Activated T-cell treated with anti-CD3 and anti-CD28 coated beads for 4 hours (primary cell): ENCODE measurements at regions not wholly inside any gene's neighbourhood (a gene's known extent, or its start where the extent isn't known, plus 50 kb on each side); places are given as distances from the start of the nearest gene placed in this dataset.
"Not testable (repeated sequence)": the region's sequence is repeated elsewhere in the genome, so short reads cannot be mapped to it uniquely, and the experiment has no call there.

Experiments
- DNase-seq: peaks from one replicate; pipeline ENCODE4 v3.0.0-alpha.2; 2020

DNA sequence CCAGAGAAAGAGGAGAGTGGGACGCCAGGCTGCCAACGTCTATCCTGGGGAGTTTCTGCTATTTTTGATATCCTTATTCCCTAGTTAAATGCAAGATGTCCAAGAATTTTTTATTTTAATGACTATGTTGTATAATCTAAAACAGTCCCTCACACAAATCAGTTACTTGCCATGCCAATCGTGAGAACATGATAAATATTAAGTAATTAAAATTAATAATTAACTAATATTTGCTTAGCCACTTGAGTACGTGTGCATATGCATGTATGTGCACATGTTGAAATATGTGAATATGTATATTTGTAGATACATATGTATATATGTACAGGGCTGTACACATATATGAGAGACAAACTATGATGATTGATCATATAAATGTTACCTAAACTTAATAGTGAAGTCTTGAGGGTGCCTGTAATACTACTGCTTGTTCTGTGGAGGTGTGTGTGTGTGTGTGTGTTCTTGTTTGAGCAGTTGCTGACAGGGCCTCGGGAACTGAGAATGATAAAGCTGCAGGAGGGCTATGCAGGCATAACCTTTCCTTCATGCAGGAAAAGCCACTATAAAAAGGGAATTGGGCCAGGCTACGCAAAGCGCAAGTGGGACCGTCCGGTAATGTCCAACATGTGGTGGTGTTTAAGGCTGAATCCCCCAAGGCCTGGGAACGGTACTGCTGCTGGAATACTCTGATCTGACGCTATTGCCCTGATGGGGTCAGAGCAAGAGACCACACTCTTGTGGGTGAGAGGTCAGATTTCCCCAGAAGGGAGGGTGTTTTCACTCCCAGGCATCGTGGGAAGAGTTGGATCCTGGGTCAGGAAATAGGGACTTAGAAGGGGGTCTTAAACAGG is 148.3 kb upstream of the TBX18 start:
- DNase-seq, result no peak

DNA sequence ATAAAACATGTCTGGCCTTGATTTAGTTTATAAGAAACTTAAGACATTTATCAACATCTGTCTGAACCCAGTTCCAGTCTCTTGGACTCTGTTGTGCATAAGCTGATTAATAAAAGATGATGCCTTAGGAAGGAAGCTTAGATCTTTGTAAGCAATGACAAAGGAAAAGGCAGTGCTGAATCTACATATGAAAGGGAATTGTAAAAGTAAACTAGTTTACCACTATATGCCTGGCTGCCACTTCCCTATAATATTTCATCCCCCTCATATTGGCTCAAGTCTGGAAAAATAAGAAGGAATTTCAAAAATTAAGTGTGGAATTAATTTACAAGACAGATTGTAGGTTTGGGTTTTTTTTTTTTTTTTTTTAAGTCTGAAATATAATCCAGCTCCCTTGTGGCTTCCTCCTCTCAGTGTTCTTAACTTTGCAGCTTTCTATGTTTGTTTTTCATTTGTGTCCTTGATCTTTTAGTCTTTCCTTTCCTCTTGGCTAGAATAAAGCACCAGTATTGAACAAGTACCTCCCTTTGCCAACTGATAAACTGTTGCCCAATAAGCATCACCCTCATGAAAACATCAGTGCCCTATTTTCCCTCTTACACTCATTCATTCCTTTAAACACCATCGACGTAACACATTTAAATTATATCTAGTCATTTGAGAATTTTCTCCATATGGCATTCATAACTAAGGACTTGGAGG is 146.7 kb upstream of the TBX18 start:
- no peak for DNase-seq

DNA sequence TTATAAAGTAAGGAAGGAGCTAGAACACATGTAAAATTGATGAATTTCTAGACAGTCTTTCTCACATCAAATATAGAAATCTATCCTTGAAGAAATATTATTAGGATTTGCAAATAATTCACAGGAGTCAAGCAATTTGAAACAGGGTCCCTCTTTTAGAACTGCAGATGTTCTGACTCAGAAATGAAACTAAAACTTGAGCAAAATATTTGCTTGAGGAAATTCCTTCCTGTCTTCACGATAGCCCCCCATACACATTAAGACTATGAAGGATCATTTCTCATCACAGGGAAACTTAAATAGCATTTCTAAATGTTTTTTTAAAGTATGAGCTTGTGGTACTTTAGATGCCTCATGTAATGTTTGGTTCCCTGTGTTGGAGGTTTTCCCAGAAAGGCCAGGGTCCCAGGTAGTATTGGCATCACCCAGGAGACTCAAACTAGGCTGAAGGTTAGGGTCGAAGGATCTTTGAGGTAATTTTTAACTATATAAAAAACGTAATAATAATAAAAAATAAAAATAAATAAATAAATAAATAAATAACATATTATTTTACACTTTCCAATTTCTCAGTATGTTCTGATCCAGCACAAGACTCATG is 144.0 kb upstream of the TBX18 start:
- no peak for DNase-seq

GRCh38 chr6:84906514-84906913 is 142.1 kb upstream of the TBX18 start:
- DNase-seq, result no peak

GRCh38 chr6:84905823-84906222 is 141.4 kb upstream of the TBX18 start:
- DNase-seq, result no peak

DNA sequence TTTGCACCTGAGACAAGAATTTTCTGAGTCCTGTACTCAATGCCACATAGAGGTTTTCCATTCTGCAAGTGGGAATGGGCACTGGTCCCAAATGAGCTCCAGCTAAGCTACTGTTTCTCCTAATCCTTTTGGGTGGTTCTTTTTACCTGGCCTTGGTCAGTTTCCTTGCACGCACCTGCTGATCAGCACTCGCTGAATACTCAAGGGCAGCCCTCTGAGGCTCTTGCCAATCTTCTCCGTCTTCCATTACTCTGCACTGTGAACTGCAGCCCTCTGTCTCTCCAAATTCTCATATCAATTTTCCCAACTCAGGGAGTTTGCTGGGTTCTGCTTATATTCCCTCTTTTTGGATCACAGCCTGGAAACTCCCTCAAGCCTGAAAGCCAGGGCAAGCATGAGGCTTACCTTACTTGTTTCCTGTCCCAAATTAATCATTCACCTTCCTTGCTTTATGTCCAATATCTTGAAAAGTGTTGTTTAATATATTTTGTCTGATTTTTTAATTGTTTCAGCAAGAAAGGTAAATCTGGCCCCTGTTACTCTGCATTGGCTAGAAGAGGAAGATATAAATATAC is 138.0 kb upstream of the TBX18 start:
- DNase-seq, result no peak

DNA sequence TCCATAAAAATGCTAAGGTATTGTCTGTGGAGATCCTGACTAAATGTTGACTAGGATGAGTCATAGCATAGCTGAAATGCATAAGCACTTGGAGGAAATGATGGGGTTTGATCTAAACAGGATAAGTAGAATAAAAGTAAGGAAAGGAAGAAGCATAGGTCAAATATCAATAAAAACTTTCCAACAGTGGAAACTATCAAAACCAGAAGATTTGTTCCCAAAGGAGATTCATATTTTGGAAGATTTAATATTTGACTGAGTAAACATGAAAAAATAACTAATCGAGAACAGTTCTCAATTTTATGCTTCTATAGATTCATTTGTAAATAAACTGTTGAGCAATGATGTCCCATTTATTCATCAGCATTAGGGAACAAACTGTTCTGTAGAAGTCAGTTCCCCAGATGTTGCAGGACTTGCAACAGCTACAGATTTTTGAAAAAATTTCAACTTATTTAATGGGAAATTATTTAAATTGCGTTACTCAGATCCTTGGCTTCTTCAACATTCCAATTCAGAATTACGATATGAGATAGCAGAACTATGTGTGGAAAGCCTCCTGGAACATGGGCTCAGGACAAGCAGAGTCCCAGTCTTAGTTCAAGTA is 133.7 kb upstream of the TBX18 start:
- DNase-seq, result no peak

- DNase-seq, result no peak
Observed at GRCh38 chr6:84897011-84897410, 132.6 kb upstream of the TBX18 start.

- no peak for DNase-seq
Observed at GRCh38 chr6:84892671-84893070, 128.3 kb upstream of the TBX18 start.

DNA sequence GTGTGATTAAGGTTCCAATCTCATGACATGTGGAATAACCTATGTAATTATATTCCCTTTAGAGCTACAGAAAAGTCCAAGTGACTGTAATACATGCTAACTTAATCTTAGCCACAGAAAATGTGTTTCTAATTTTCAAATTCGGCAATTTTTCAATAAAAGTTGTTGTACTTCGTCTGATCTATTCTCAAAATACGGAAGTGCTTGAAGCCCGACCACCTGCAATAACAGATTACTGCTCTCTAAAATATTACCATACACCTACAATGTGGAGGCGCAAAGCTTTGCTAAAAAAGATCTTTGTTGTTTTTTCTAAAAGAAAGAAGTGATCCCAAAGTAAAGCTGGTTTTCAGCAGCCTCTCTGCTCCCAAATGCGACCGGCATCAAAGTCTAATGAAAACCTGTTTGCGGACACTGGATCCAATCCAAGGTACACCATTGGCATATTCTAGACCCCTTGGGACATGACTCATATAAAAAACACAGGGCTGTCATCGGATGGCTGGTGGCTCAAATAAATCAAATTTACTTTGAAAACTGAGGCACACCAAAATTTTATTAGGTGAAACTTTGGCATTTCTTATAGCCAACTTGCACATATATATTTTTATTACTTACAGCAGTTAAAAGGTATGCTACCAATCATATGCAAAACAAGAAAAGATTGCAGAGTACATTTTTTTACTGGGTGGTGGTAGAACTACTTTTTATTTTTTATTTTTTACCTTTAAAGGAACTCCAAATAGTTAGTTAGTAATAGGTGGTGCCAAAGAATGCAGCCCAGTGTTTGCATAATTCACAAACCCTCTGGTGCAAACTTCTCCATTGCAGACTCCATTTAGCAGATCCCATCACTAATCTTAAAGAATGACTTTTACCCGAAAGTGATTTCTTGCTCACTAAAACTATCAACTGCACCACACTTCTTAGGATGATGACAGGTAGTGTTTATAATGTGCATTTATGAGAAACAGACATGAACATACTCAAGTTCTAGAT is 118.7 kb upstream of the TBX18 start:
- no peak for DNase-seq

DNA sequence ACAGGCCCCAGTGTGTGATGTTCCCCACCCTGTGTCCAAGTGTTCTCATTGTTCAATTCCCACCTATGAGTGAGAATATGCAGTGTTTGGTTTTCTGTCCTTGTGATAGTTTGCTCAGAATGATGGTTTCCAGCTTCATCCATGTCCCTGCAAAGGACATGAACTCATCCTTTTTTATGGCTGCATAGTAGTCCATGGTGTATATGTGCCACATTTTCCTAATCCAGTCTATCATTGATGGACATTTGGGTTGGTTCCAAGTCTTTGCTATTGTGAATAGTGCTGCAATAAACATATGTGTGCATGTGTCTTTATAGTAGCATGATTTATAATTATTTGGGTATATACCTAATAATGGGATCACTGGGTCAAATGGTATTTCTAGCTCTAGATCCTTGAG is 115.0 kb upstream of the TBX18 start:
- not testable (repeated sequence) for DNase-seq

DNA sequence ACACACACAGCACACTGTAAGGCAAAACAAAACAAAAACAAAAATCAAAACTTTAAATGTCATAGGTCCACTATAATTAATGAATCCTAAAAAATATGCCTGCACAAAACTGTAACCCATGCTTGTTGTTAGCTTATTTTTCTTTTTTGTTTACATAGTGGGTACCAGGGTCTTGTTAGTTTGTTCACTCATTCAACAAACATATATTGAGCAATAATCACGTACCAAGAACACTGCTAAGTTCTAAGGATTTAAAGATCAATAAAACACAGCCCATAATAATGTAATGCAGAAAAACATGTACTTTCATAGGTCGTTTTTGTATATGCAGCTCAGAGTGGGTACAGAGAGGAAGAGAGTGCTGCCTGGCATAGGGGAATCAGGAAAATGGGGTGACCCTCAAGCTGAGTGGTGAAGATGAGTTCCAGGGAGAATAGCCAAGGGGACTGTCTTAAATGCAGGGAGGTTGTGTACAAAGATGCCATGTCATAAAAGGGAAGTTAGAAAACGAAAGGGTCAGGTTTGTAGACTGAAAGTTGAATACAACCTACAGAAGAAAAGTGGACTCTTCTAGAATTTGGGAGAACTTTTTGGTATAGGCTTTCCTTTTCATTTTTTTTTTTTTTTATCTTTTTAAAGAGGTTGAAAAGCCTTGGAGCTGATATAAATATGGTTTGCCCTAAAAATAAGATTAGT is 113.3 kb upstream of the TBX18 start:
- no peak for DNase-seq

GRCh38 chr6:84876723-84877514 is 112.5 kb upstream of the TBX18 start:
- no peak for DNase-seq

- no peak for DNase-seq
Observed at GRCh38 chr6:84872996-84873723, 108.8 kb upstream of the TBX18 start.

GRCh38 chr6:84871925-84872324 is 107.5 kb upstream of the TBX18 start:
- DNase-seq, result no peak

GRCh38 chr6:84870672-84871071 is 106.3 kb upstream of the TBX18 start:
- DNase-seq, result no peak

DNA sequence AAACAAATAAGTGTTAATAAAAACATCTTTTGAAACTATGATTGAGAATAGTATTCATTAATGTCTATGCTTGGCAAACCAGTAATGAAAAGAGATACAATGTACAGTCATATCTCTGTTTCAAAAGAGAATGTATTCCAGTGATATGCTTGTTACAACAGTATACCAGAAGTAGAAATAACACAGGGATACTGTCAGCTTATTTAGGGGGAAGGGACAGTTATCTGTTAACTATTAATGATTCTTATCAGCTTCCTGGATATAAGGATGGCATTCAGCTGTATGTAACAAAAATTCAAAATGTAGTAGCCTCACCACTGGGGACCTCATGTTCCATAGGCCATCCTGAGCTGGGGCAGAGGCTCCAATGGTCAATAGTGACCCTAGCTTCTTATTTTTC is 103.8 kb upstream of the TBX18 start:
- DNase-seq, result no peak

- DNase-seq, result no peak
Observed at GRCh38 chr6:84867521-84867920, 103.1 kb upstream of the TBX18 start.

DNA sequence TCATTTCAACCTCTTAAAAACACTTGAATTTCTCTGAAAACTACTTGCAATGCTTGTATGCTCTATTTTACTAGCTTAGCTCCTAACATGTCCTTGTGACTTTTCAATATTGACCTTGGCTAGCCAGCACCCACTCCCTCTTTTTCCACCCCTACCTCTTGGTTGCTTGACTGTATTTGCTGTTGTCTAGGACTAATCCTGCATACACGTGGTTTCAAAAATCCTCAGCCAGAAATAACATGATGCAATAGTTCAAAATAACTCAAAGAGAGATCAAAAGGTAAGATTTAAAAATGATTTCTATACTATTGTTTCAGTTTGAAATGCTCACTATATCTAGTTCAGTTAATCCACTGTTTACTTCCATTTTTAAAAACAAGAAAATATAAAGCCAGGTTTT is 102.3 kb upstream of the TBX18 start:
- DNase-seq, result no peak

DNA sequence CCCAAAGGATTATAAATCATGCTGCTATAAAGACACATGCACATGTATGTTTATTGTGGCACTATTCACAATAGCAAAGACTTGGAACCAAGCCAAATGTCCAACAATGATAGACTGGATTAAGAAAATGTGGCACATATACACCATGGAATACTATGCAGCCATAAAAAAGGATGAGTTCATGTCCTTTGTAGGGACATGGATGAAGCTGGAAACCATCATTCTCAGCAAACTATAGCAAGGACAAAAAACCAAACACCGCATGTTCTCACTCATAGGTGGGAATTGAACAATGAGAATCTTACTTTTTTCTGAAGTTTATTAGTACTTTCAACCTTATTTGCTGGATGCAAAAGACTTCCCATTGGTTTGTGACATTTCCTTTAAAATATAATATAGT is 101.0 kb upstream of the TBX18 start:
- DNase-seq, result not testable (repeated sequence)
